Esophagus squamous epithelium (tissue), 5 donors: ENCODE measurements at regions not wholly inside any gene's neighbourhood (a gene's known extent, or its start where the extent isn't known, plus 50 kb on each side); places are given as distances from the start of the nearest gene placed in this dataset.

Experiments used
- DNase-seq: peaks from one replicate; lab custom pipeline; 2025; lab: John Stamatoyannopoulos, UW
- H3K27ac ChIP-seq, 4 donors: fragments of 200-600 bp; sonication (generic); one replicate each; pipeline ENCODE4 v1.5.1; 2016 to 2019; ENCODE audit warnings: mild to moderate bottlenecking in 1 of 4
- H3K27me3 ChIP-seq, 4 donors: fragments of 200-600 bp; sonication (generic); 1 replicate in 3 of 4; 2 replicates in 1 of 4; pipeline versions ENCODE4 v1.5.1 to v1.6.0; 2017 to 2021; ENCODE audit warnings: antibody characterized with exemption in 1 of 4
- H3K36me3 ChIP-seq, 3 donors: fragments of 200-600 bp; sonication (generic); one replicate each; pipeline ENCODE4 v1.5.1; 2016 to 2019
- H3K4me1 ChIP-seq, 3 donors: fragments of 200-600 bp; sonication (generic); one replicate each; pipeline ENCODE4 v1.5.1; 2017 to 2019
- H3K4me3 ChIP-seq, 4 donors: fragments of 200-600 bp; sonication (generic); 1 replicate in 3 of 4; 2 replicates in 1 of 4; pipeline ENCODE4 v1.5.1; 2016 to 2019; ENCODE audit warnings: mild to moderate bottlenecking in 2 of 4, moderate library complexity in 1 of 4
- H3K9me3 ChIP-seq, 3 donors: fragments of 200-600 bp; sonication (generic); one replicate each; pipeline ENCODE4 v1.5.1; 2016 to 2019
- CTCF ChIP-seq, 6 experiments: fragments of 450-650 bp in 4 of 6; fragments of 200-600 bp in 2 of 6; sonication (generic) in 2 of 6; IDR thresholded peaks; one replicate each; pipeline ENCODE4 v1.5.1; 2016 to 2019; ENCODE audit warnings: antibody characterized with exemption in 6 of 6, mild to moderate bottlenecking in 4 of 6, moderate library complexity in 4 of 6
- POLR2A ChIP-seq, 4 donors: fragments of 450-650 bp; IDR thresholded peaks; one replicate each; pipeline ENCODE4 v1.6.1; 2017; ENCODE audit warnings: antibody characterized with exemption in 4 of 4, mild to moderate bottlenecking in 4 of 4, moderate library complexity in 3 of 4
- WGBS, 2 donors: methylation state at CpG; one replicate each; pipeline ENCODE4 v1.1.5; 2018; 5-methylcytosine and 5-hydroxymethylcytosine counted together
- intact Hi-C: fragments of 100-400 bp; cut with DNase I; formaldehyde crosslinking; loops from one replicate; pipeline ENCODE4 v1.15.0; 2022
- donor health status: DM: yes; HTN: yes; CAD: no.

- DNase-seq: no peak
- peak overlapping the region in 2 of 4 donors; percentile 22 to 52 for H3K27ac ChIP-seq
- H3K27me3 ChIP-seq: no peaks in the 10 kb centered on the region
- no peaks in the 10 kb centered on the region for H3K9me3 ChIP-seq
- no peak for TF ChIP-seq CTCF (IDR thresholded peaks at IDR 0.05)
- TF ChIP-seq POLR2A (IDR thresholded peaks at IDR 0.05): no peak
- H3K36me3 ChIP-seq: no peaks in the 10 kb centered on the region
- intact Hi-C loops: no loop called here
- 51 to 61% methylated on average over 9 to 14 of the region's 15 CpGs for WGBS, 2 donors
- no peak overlapping the region for H3K4me3 ChIP-seq
- H3K4me1 ChIP-seq: peaks cover 0 to 90% (median 14%) of the 10 kb centered on the region in 3 donors
Observed at GRCh38 chr2:20536619-20537422, 89.9 kb downstream of the RHOB start.

GRCh38 chr2:20537423-20538307 is 90.8 kb downstream of the RHOB start:
- intact Hi-C loops: no loop called here
- Histone ChIP-seq H3K27me3 (no peaks in the 10 kb centered on the region), H3K4me1 (peaks cover under 1 to 84% (median 14%) of the 10 kb centered on the region in 3 donors), H3K4me3 (no peak overlapping the region), H3K9me3 (no peaks in the 10 kb centered on the region), H3K36me3 (no peaks in the 10 kb centered on the region), H3K27ac (peak overlapping the region in 2 of 4 donors; percentile 22 to 52)
- TF ChIP-seq CTCF (IDR thresholded peaks at IDR 0.05) (no peak), POLR2A (IDR thresholded peaks at IDR 0.05) (no peak)
- DNase-seq: no peak
- 84% methylated on average over 16 to 17 of the region's 17 CpGs for WGBS, 2 donors

- TF ChIP-seq POLR2A (IDR thresholded peaks at IDR 0.05) (no peak), CTCF (IDR thresholded peaks at IDR 0.05) (no peak)
- DNase-seq: no peak
- H3K9me3 ChIP-seq: no peaks in the 10 kb centered on the region
- WGBS, 2 donors: 78 to 84% methylated on average over 1 to 4 of the region's 8 CpGs
- H3K36me3 ChIP-seq: no peaks in the 10 kb centered on the region
- intact Hi-C loops: no loop called here
- no peaks in the 10 kb centered on the region for H3K27me3 ChIP-seq
- H3K4me1 ChIP-seq: peaks cover 4 to 83% (median 14%) of the 10 kb centered on the region in 3 donors
- no peak overlapping the region for H3K4me3 ChIP-seq
- no peak overlapping the region for H3K27ac ChIP-seq
Observed at GRCh38 chr2:20538308-20539132, 91.6 kb downstream of the RHOB start.

GRCh38 chr2:20539133-20539719 is 92.4 kb downstream of the RHOB start:
- H3K9me3 ChIP-seq: no peaks in the 10 kb centered on the region
- peak overlapping the region in 2 of 4 donors; percentile 56 to 65 for H3K27ac ChIP-seq
- H3K4me3 ChIP-seq: no peak overlapping the region
- TF ChIP-seq CTCF (IDR thresholded peaks at IDR 0.05) (no peak), POLR2A (IDR thresholded peaks at IDR 0.05) (no peak)
- intact Hi-C loops: no loop called here
- WGBS, 2 donors: 63 to 70% methylated on average over 4 to 6 of the region's 6 CpGs
- peaks cover 4 to 76% (median 14%) of the 10 kb centered on the region in 3 donors for H3K4me1 ChIP-seq
- no peaks in the 10 kb centered on the region for H3K27me3 ChIP-seq
- H3K36me3 ChIP-seq: no peaks in the 10 kb centered on the region
- DNase-seq: no peak
